HEK293 (cell line): ENCODE measurements at regions not wholly inside any gene's neighbourhood (a gene's known extent, or its start where the extent isn't known, plus 50 kb on each side); places are given as distances from the start of the nearest gene placed in this dataset.
"Not testable (repeated sequence)": the region's sequence is repeated elsewhere in the genome, so short reads cannot be mapped to it uniquely, and the experiment has no call there.

Source experiments
- CTCF ChIA-PET: fragments of 350-600 bp; formaldehyde crosslinking; extraction: SDS; loops from one replicate; lab custom pipeline; 2021; ENCODE audit warnings: antibody characterized with exemption; lab: Yijun Ruan, JAX
- POLR2A ChIA-PET: fragments of 300-600 bp; formaldehyde crosslinking; extraction: SDS; loops from one replicate; lab custom pipeline; 2020; ENCODE audit warnings: antibody characterized with exemption, inconsistent platforms; lab: Yijun Ruan, JAX
- H3K27ac ChIP-seq: fragments of 200-500 bp; sonication (Bioruptor generic); 2 replicates; pipeline ENCODE4 v1.5.1; 2014; ENCODE audit warnings: low read depth, low read length, control low read depth, inconsistent platforms; ENCODE audit errors: extremely low read depth
- H3K36me3 ChIP-seq, 2 experiments: fragments of 200-500 bp in 1 of 2; sonication (Bioruptor generic) in 1 of 2; 1 replicate in 1 of 2; 2 replicates in 1 of 2; pipeline ENCODE4 v1.5.1; 2014 to 2017; ENCODE audit warnings: inconsistent platforms in 2 of 2, low read length in 2 of 2; ENCODE audit not compliant: control insufficient read depth in 2 of 2, insufficient read depth in 1 of 2
- H3K4me1 ChIP-seq: fragments of 200-500 bp; sonication (Bioruptor generic); 2 replicates; pipeline ENCODE4 v1.5.1; 2014; ENCODE audit warnings: mild to moderate bottlenecking, low read length, inconsistent platforms; ENCODE audit not compliant: control insufficient read depth, insufficient read depth
- H3K4me3 ChIP-seq: 2 replicates; pipeline ENCODE4 v1.5.1; 2011; ENCODE audit warnings: low read depth, mild to moderate bottlenecking, control low read depth, low read length, moderate library complexity
- H3K9me3 ChIP-seq: fragments of 200-500 bp; sonication (Bioruptor generic); 2 replicates; pipeline ENCODE4 v1.5.1; 2014; ENCODE audit warnings: low read depth, low read length, inconsistent platforms; ENCODE audit not compliant: control insufficient read depth, insufficient read depth
- CTCF ChIP-seq: fragments of 450-650 bp; formaldehyde crosslinking; IDR thresholded peaks from 2 replicates; pipeline ENCODE4 v1.5.1; 2016; ENCODE audit warnings: missing biosample characterization, missing genetic modification characterization
- EGR2 ChIP-seq: fragments of 450-650 bp; formaldehyde crosslinking; IDR thresholded peaks from 2 replicates; pipeline ENCODE4 v1.5.1; 2016; ENCODE audit warnings: low read depth, missing biosample characterization, missing genetic modification characterization
- ELK4 ChIP-seq: IDR thresholded peaks from 2 replicates; pipeline ENCODE4 v1.6.1; 2011; ENCODE audit warnings: mild to moderate bottlenecking, low read depth, low read length, borderline replicate concordance
- FEZF1 ChIP-seq: fragments of 450-650 bp; formaldehyde crosslinking; IDR thresholded peaks from 2 replicates; pipeline ENCODE4 v1.5.1; 2016; ENCODE audit warnings: missing biosample characterization, missing genetic modification characterization
- HOXA7 ChIP-seq: sonication (generic); formaldehyde crosslinking; IDR thresholded peaks from 2 replicates; pipeline ENCODE4 v1.8.1; 2022; ENCODE audit warnings: missing genetic modification reagents, borderline replicate concordance
- RBAK ChIP-seq: fragments of 450-650 bp; formaldehyde crosslinking; IDR thresholded peaks from 2 replicates; pipeline ENCODE4 v1.5.1; 2016; ENCODE audit warnings: missing biosample characterization, missing genetic modification characterization
- ZBTB26 ChIP-seq: fragments of 450-650 bp; formaldehyde crosslinking; optimal IDR thresholded peaks from 2 replicates; pipeline ENCODE3; 2016; ENCODE audit warnings: missing biosample characterization, mild to moderate bottlenecking, missing genetic modification characterization
- ZNF221 ChIP-seq: fragments of 450-650 bp; formaldehyde crosslinking; IDR thresholded peaks from 2 replicates; pipeline ENCODE4 v1.5.1; 2017; ENCODE audit warnings: missing biosample characterization, missing genetic modification characterization, borderline replicate concordance
- ZNF362 ChIP-seq: fragments of 450-650 bp; formaldehyde crosslinking; IDR thresholded peaks from 2 replicates; pipeline ENCODE4 v1.5.1; 2016; ENCODE audit warnings: missing biosample characterization, missing genetic modification characterization
- ZNF398 ChIP-seq: fragments of 450-650 bp; formaldehyde crosslinking; IDR thresholded peaks from 2 replicates; pipeline ENCODE4 v1.5.1; 2017; ENCODE audit warnings: missing biosample characterization, missing genetic modification characterization
- ZNF654 ChIP-seq: fragments of 450-650 bp; formaldehyde crosslinking; IDR thresholded peaks from 2 replicates; pipeline ENCODE4 v1.5.1; 2016; ENCODE audit warnings: low read depth, missing biosample characterization, missing genetic modification characterization
- ZNF704 ChIP-seq: fragments of 450-650 bp; formaldehyde crosslinking; IDR thresholded peaks from 2 replicates; pipeline ENCODE4 v1.5.1; 2016; ENCODE audit warnings: missing biosample characterization, missing genetic modification characterization

GRCh38 chr10:84015877-84016595, 123.3 kb upstream of the GHITM start:
- H3K4me1 ChIP-seq: no peaks in the 10 kb centered on the region
- H3K9me3 ChIP-seq: no peaks in the 10 kb centered on the region
- TF ChIP-seq RBAK (tag by site-specific recombination) (no peak), ZBTB26 (tag by site-specific recombination) (no peak)
- H3K27ac ChIP-seq: no peak overlapping the region
- POLR2A ChIA-PET: no interaction called here
- H3K4me3 ChIP-seq: no peak overlapping the region
- CTCF ChIA-PET: no interaction called here
- no peaks in the 10 kb centered on the region for H3K36me3 ChIP-seq

- Histone ChIP-seq H3K4me1 (no peaks in the 10 kb centered on the region), H3K36me3 (no peaks in the 10 kb centered on the region), H3K9me3 (no peaks in the 10 kb centered on the region), H3K4me3 (no peak overlapping the region), H3K27ac (no peak overlapping the region)
- ChIA-PET POLR2A (no interaction called here), CTCF (interaction anchor here (0.6 to 1.3 kb wide), 2 partner anchors 9 to 670 kb away, joined by 3 to 4 read pairs; no protein-coding TSS in a partner anchor)
- TF ChIP-seq ELK4: no peak
- TF ChIP-seq EGR2 (tag by site-specific recombination): no peak
- no peak for TF ChIP-seq ZNF654 (tag by site-specific recombination)
- TF ChIP-seq ZNF221 (tag by site-specific recombination): no peak
- no peak for TF ChIP-seq FEZF1
- no peak for TF ChIP-seq ZNF704 (tag by site-specific recombination)
- no peak for TF ChIP-seq HOXA7 (CRISPR knock-in tag)
- TF ChIP-seq, all 188 proteins: peak for 0
Measured at GRCh38 chr10:84018826-84019225, 120.5 kb upstream of the GHITM start.

GRCh38 chr10:84019854-84020458, 119.4 kb upstream of the GHITM start:
- POLR2A ChIA-PET: not testable (repeated sequence)

GRCh38 chr10:84026821-84027257, 112.5 kb upstream of the GHITM start:
- POLR2A ChIA-PET: no interaction called here
- CTCF ChIA-PET: interaction anchor here (0.6 to 1.6 kb wide), 8 partner anchors 27 to 155 kb away, joined by 3 to 6 read pairs (median 3); no protein-coding TSS in a partner anchor
- H3K36me3 ChIP-seq: no peaks in the 10 kb centered on the region
- peak; percentile 75 for TF ChIP-seq ZNF362 (tag by site-specific recombination)
- peak; percentile 58 for TF ChIP-seq ZNF654 (tag by site-specific recombination)
- TF ChIP-seq ZNF398 (tag by site-specific recombination): no peak
- TF ChIP-seq CTCF: peak; percentile 24; the same call in 1 of the 2 replicates
- no peaks in the 10 kb centered on the region for H3K4me1 ChIP-seq
- H3K9me3 ChIP-seq: no peaks in the 10 kb centered on the region
- no peak overlapping the region for H3K4me3 ChIP-seq
- no peak overlapping the region for H3K27ac ChIP-seq

More at GRCh38 chr10:84019854-84020458, 119.4 kb upstream of the GHITM start:
- not testable (repeated sequence) for H3K4me1 ChIP-seq, H3K4me3 ChIP-seq, H3K9me3 ChIP-seq, H3K36me3 ChIP-seq, H3K27ac ChIP-seq
- CTCF ChIA-PET: interaction anchor here (1.2 kb wide), 1 partner anchor 149 kb away, joined by 3 read pairs; no protein-coding TSS in a partner anchor
